Glomerular visceral epithelial cell (primary cell): ENCODE measurements at regions not wholly inside any gene's neighbourhood (a gene's known extent, or its start where the extent isn't known, plus 50 kb on each side); places are given as distances from the start of the nearest gene placed in this dataset.

Experiments
- DNase-seq: peaks from one replicate; pipeline ENCODE4 v3.0.0-alpha.2; 2016; ENCODE audit errors: extremely low spot score

- peak; percentile 67 for DNase-seq
Observed at GRCh38 chr3:40593351-40593750, 68.6 kb downstream of the ZNF621 start.

GRCh38 chr3:40597441-40597840 is 72.7 kb downstream of the ZNF621 start:
- DNase-seq = peak; percentile 72

GRCh38 chr3:40598338-40598737 is 73.6 kb downstream of the ZNF621 start:
- no peak for DNase-seq

GRCh38 chr3:40598962-40599361 is 74.2 kb downstream of the ZNF621 start:
- no peak for DNase-seq

- DNase-seq = no peak
Observed at GRCh38 chr3:40602778-40603385, 78.1 kb downstream of the ZNF621 start.

GRCh38 chr3:40605960-40606359 is 81.2 kb downstream of the ZNF621 start:
- DNase-seq = peak; percentile 43

- DNase-seq = peak; percentile 56
Observed at GRCh38 chr3:40608091-40608490, 83.3 kb downstream of the ZNF621 start.

- no peak for DNase-seq
Observed at GRCh38 chr3:40613306-40613705, 88.5 kb downstream of the ZNF621 start.

GRCh38 chr3:40615110-40615915 is 90.6 kb downstream of the ZNF621 start:
- DNase-seq = no peak

- no peak for DNase-seq
Observed at GRCh38 chr3:40615918-40616819, 91.4 kb downstream of the ZNF621 start.

GRCh38 chr3:40617084-40617483 is 92.3 kb downstream of the ZNF621 start:
- no peak for DNase-seq

- DNase-seq = no peak
Observed at GRCh38 chr3:40618158-40618557, 93.4 kb downstream of the ZNF621 start.

GRCh38 chr3:40620151-40620550 is 95.4 kb downstream of the ZNF621 start:
- DNase-seq = peak; percentile 33

GRCh38 chr3:40621252-40621651 is 96.5 kb downstream of the ZNF621 start:
- no peak for DNase-seq

GRCh38 chr3:40623567-40623966 is 98.8 kb downstream of the ZNF621 start:
- peak; percentile 77 for DNase-seq

GRCh38 chr3:40624189-40624769 is 99.5 kb downstream of the ZNF621 start:
- DNase-seq = no peak

GRCh38 chr3:40627095-40627494 is 102.3 kb downstream of the ZNF621 start:
- no peak for DNase-seq

GRCh38 chr3:40628984-40629383 is 104.2 kb downstream of the ZNF621 start:
- DNase-seq = no peak

GRCh38 chr3:40631341-40631995 is 106.7 kb downstream of the ZNF621 start:
- no peak for DNase-seq

GRCh38 chr3:40637906-40638305 is 113.1 kb downstream of the ZNF621 start:
- peak; percentile 16 for DNase-seq

- no peak for DNase-seq
Observed at GRCh38 chr3:40639006-40639405, 114.2 kb downstream of the ZNF621 start.
